Activated CD8-positive, alpha-beta memory T cell treated with anti-CD3 and anti-CD28 coated beads for 24 hours (primary cell): ENCODE measurements at regions not wholly inside any gene's neighbourhood (a gene's known extent, or its start where the extent isn't known, plus 50 kb on each side); places are given as distances from the start of the nearest gene placed in this dataset.
"Not testable (repeated sequence)": the region's sequence is repeated elsewhere in the genome, so short reads cannot be mapped to it uniquely, and the experiment has no call there.

Source experiments
- DNase-seq: peaks from one replicate; pipeline ENCODE4 v3.0.0-alpha.2; 2020

GRCh38 chr15:70576276-70576675 is 187.1 kb downstream of the UACA start:
- DNase-seq = no peak

GRCh38 chr15:70575231-70576226 is 187.8 kb downstream of the UACA start:
- DNase-seq = no peak

- not testable (repeated sequence) for DNase-seq
Measured at GRCh38 chr15:70574325-70574724, 189.0 kb downstream of the UACA start.

- DNase-seq = no peak
Measured at GRCh38 chr15:70573121-70573850, 190.1 kb downstream of the UACA start.

- DNase-seq = peak; percentile 24
Measured at GRCh38 chr15:70569714-70570231, 193.6 kb downstream of the UACA start.

GRCh38 chr15:70569091-70569713 is 194.2 kb downstream of the UACA start:
- DNase-seq = peak; percentile 21

GRCh38 chr15:70566989-70567388 is 196.4 kb downstream of the UACA start:
- peak; percentile 38 for DNase-seq

GRCh38 chr15:70566047-70566835 is 197.1 kb downstream of the UACA start:
- peak; percentile 30 for DNase-seq

GRCh38 chr15:70563561-70564095 is 199.7 kb downstream of the UACA start:
- DNase-seq = peak; percentile 52

GRCh38 chr15:70562906-70563305 is 200.5 kb downstream of the UACA start:
- DNase-seq = no peak

- DNase-seq = peak; percentile 38
Measured at GRCh38 chr15:70561885-70562284, 201.5 kb downstream of the UACA start.

- peak; percentile 56 for DNase-seq
Measured at GRCh38 chr15:70560617-70561328, 202.6 kb downstream of the UACA start.

GRCh38 chr15:70559265-70560239 is 203.8 kb downstream of the UACA start:
- peak; percentile 80 for DNase-seq

- DNase-seq = peak; percentile 61
Measured at GRCh38 chr15:70558406-70559264, 204.7 kb downstream of the UACA start.

- DNase-seq = peak; percentile 61
Measured at GRCh38 chr15:70557521-70558258, 205.7 kb downstream of the UACA start.

- no peak for DNase-seq
Measured at GRCh38 chr15:70556779-70557178, 206.6 kb downstream of the UACA start.

- DNase-seq = peak; percentile 62
Measured at GRCh38 chr15:70556151-70556741, 207.1 kb downstream of the UACA start.

GRCh38 chr15:70555713-70556112 is 207.6 kb downstream of the UACA start:
- peak; percentile 68 for DNase-seq
